K562 (cell line): ENCODE measurements at regions not wholly inside any gene's neighbourhood (a gene's known extent, or its start where the extent isn't known, plus 50 kb on each side); places are given as distances from the start of the nearest gene placed in this dataset.

ENCODE experiments used
- ATAC-seq: fragments of 200-7000 bp; cut with Tn5 transposase; 3 replicates; pipeline ENCODE4 v1.9.1; 2020; ENCODE audit warnings: moderate library complexity
- BruUV-seq: library from RNA; stranded (reverse); fragments of 400-500 nt; replicated peaks from 2 replicates; lab custom pipeline; 2021; lab: Mats Ljungman, UMichigan
- CTCF ChIA-PET: fragments of 300-600 bp; formaldehyde crosslinking; extraction: SDS; loops from one replicate; lab custom pipeline; 2021; ENCODE audit warnings: low intra/inter-chr PET ratio; lab: Yijun Ruan, JAX
- POLR2A ChIA-PET: fragments of 300-600, 350-650 bp; sonication (Branson Sonifier 250); formaldehyde crosslinking; extraction: SDS; loops from one replicate; lab custom pipeline; 2021; ENCODE audit warnings: antibody characterized with exemption, inconsistent platforms; lab: Yijun Ruan, JAX
- DNase-seq, 4 experiments: peaks; one replicate each; pipeline versions ENCODE4 v3.0.0 to v3.0.0-alpha.2; 2011 to 2018; ENCODE audit warnings: low spot score in 3 of 4, mixed read lengths in 3 of 4; ENCODE audit errors: extremely low read depth in 1 of 4
- FAIRE-seq: peaks from 2 replicates; lab custom pipeline; 2011; peaks lifted over from hg19 to GRCh38; lab: Jason Lieb, UNC
- H2AFZ ChIP-seq: 2 replicates; pipeline ENCODE4 v1.6.0; 2011; ENCODE audit warnings: low read depth, low read length, control low read depth, inconsistent platforms
- H3K27ac ChIP-seq: fragments of 200-600 bp; 3 replicates; pipeline ENCODE4 v1.8.0; 2011; ENCODE audit warnings: low read depth, mild to moderate bottlenecking, control low read depth, inconsistent platforms, low read length, moderate library complexity, mixed read lengths; ENCODE audit errors: extremely low read depth
- H3K27me3 ChIP-seq, 2 experiments: fragments of 300-600 bp in 1 of 2; 2 replicates in 1 of 2; 3 replicates in 1 of 2; pipeline versions ENCODE4 v1.6.0 to v1.8.0; 2011; ENCODE audit warnings: inconsistent platforms in 2 of 2, low read length in 2 of 2, mild to moderate bottlenecking in 1 of 2, mixed read lengths in 1 of 2, moderate library complexity in 1 of 2; ENCODE audit not compliant: control insufficient read depth in 2 of 2, insufficient read depth in 2 of 2
- H3K36me3 ChIP-seq: fragments of 300-600 bp; 3 replicates; pipeline ENCODE4 v1.8.0; 2011; ENCODE audit warnings: mild to moderate bottlenecking, low read length, inconsistent platforms; ENCODE audit not compliant: control insufficient read depth, insufficient read depth
- H3K4me1 ChIP-seq, 2 experiments: fragments of 200-600 bp in 1 of 2; replicated peaks in 1 of 2; 2 replicates in 1 of 2; 3 replicates in 1 of 2; pipeline versions ENCODE4 v1.5.1 to v1.8.0; 2011; ENCODE audit warnings: inconsistent platforms in 2 of 2, low read length in 2 of 2, mild to moderate bottlenecking in 1 of 2, mixed read lengths in 1 of 2, moderate library complexity in 1 of 2; ENCODE audit not compliant: control insufficient read depth in 2 of 2, insufficient read depth in 2 of 2
- H3K4me2 ChIP-seq: 2 replicates; pipeline ENCODE4 v1.6.1; 2011; ENCODE audit warnings: low read length, control low read depth, inconsistent platforms, mixed read lengths; ENCODE audit not compliant: insufficient read depth
- H3K4me3 ChIP-seq: fragments of 200-600 bp; sonication (generic), shearing (Covaris generic); 2 replicates; pipeline ENCODE4 v1.5.1; 2016; ENCODE audit warnings: control low read depth, inconsistent platforms
- H3K79me2 ChIP-seq: fragments of 200-600 bp; 3 replicates; pipeline ENCODE4 v1.8.0; 2011; ENCODE audit warnings: low read length, inconsistent platforms; ENCODE audit not compliant: control insufficient read depth, insufficient read depth
- H3K9ac ChIP-seq, 2 experiments: 2 replicates each; pipeline versions ENCODE4 v1.6.0 to v1.6.1; 2011; ENCODE audit warnings: low read depth in 2 of 2, low read length in 2 of 2, control low read depth in 1 of 2, inconsistent platforms in 1 of 2, mild to moderate bottlenecking in 1 of 2, mixed read lengths in 1 of 2; ENCODE audit not compliant: insufficient read depth in 1 of 2
- H3K9me1 ChIP-seq: one replicate; pipeline ENCODE4 v1.6.0; 2011; ENCODE audit warnings: inconsistent platforms, mild to moderate bottlenecking, low read length, moderate library complexity; ENCODE audit not compliant: control insufficient read depth, insufficient read depth
- H3K9me3 ChIP-seq: replicated peaks from 2 replicates; pipeline ENCODE4 v1.5.1; 2011; ENCODE audit warnings: low read depth, low read length, inconsistent platforms; ENCODE audit not compliant: control insufficient read depth, insufficient read depth
- H4K20me1 ChIP-seq: replicated peaks from 2 replicates; pipeline ENCODE4 v1.6.1; 2011; ENCODE audit warnings: low read length, inconsistent platforms, mixed read lengths; ENCODE audit not compliant: control insufficient read depth, insufficient read depth
- ETS2 ChIP-seq: IDR thresholded peaks from 2 replicates; pipeline ENCODE4 v1.6.1; 2016; ENCODE audit warnings: borderline replicate concordance, missing genetic modification characterization, mild to moderate bottlenecking, moderate library complexity, missing compliant biosample characterization; ENCODE audit not compliant: poor library complexity, severe bottlenecking
- HOMEZ ChIP-seq: fragments of 250-450 bp; sonication (Bioruptor Pico); IDR thresholded peaks from 2 replicates; pipeline ENCODE4 v1.4.0; 2020; ENCODE audit warnings: mild to moderate bottlenecking, moderate library complexity
- NFYB ChIP-seq: IDR thresholded peaks from 2 replicates; pipeline ENCODE4 v1.6.1; 2011; ENCODE audit warnings: mild to moderate bottlenecking, moderate library complexity; ENCODE audit not compliant: insufficient read length; ENCODE audit errors: extremely low read depth
- NR2C2 ChIP-seq, 2 experiments: fragments of 200-800 bp in 1 of 2; sonication (Bioruptor generic) in 1 of 2; sonication (generic) in 1 of 2; formaldehyde crosslinking in 1 of 2; IDR thresholded peaks; 2 replicates each; pipeline versions ENCODE4 v1.6.1 to v1.8.0; 2016 to 2022; ENCODE audit warnings: mild to moderate bottlenecking in 1 of 2, missing compliant biosample characterization in 1 of 2, missing genetic modification characterization in 1 of 2, missing genetic modification reagents in 1 of 2
- PHF20 ChIP-seq: fragments of 450-650 bp; IDR thresholded peaks from 2 replicates; pipeline ENCODE4 v1.6.1; 2018; ENCODE audit not compliant: partially characterized antibody
- PURB ChIP-seq: sonication (generic); formaldehyde crosslinking; IDR thresholded peaks from 2 replicates; pipeline ENCODE4 v1.9.0; 2021; ENCODE audit warnings: low read depth, mild to moderate bottlenecking, missing genetic modification reagents
- PYGO2 ChIP-seq: fragments of 450-650 bp; IDR thresholded peaks from 2 replicates; pipeline ENCODE4 v1.6.1; 2016; ENCODE audit warnings: mild to moderate bottlenecking, missing genetic modification characterization, moderate library complexity, missing compliant biosample characterization
- ZNF224 ChIP-seq: sonication (generic); formaldehyde crosslinking; IDR thresholded peaks from 2 replicates; pipeline ENCODE4 v1.8.0; 2022; ENCODE audit warnings: mild to moderate bottlenecking, missing genetic modification reagents
- ZNF764 ChIP-seq: fragments of 250-450 bp; sonication (Bioruptor Pico); IDR thresholded peaks from 2 replicates; pipeline ENCODE4 v1.4.0; 2020; ENCODE audit warnings: low read depth, mild to moderate bottlenecking, moderate library complexity
- WGBS: fragments of 100-300 bp; shearing (Covaris generic); methylation state at CpG from one replicate; pipeline ENCODE4 v1.1.6; 2016; ENCODE audit warnings: low coverage, mixed read lengths; ENCODE audit not compliant: insufficient coverage; ENCODE audit errors: missing lambda C conversion rate; 5-methylcytosine and 5-hydroxymethylcytosine counted together
- in situ Hi-C: fragments of 300-500 bp; cut with MboI; formaldehyde crosslinking; loops from 4 replicates; pipeline ENCODE4 v1.15.0; 2018; ENCODE audit warnings: inconsistent platforms, mixed read lengths
- intact Hi-C: fragments of 100-400 bp; cut with micrococcal nuclease; formaldehyde crosslinking; loops from 2 replicates; pipeline ENCODE4 v1.14.2; 2022
- TF ChIP-seq, protein P1 (sequence below): fragments of 450-650 bp; formaldehyde crosslinking; IDR thresholded peaks from 2 replicates; pipeline ENCODE4 v1.4.0; 2022; ENCODE audit warnings: missing genetic modification characterization
- TF ChIP-seq, protein P2 (sequence below): fragments of 250-450 bp; sonication (Bioruptor Pico); IDR thresholded peaks from 2 replicates; pipeline ENCODE4 v1.8.0; 2021; ENCODE audit warnings: moderate library complexity, mild to moderate bottlenecking, inconsistent platforms

DNA sequence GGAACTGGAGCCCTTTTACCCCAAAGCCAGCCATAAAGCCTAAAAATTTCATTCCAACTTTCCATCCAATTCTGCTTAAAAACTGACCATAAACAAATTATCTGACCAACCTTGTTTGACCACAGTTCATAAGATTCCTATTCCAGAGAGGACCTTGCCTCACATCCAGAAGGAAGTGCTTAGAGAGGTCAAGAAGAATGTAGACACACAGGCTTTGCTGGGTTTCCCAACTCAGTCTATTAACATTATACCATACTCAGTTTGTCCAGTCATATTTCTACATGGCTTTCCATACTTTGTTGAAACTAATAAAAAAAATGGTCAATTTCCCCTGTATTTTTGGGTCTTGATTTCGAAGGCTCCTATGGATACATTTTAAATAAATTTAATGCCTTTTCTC, 1522.5 kb downstream of the ARAP2 start:
- H3K9me1 ChIP-seq = no peaks in the 10 kb centered on the region
- no peaks in the 10 kb centered on the region for H3K79me2 ChIP-seq
- no peaks in the 10 kb centered on the region for H4K20me1 ChIP-seq
- no peaks in the 10 kb centered on the region for H3K27me3 ChIP-seq
- H3K4me2 ChIP-seq = no peak overlapping the region
- no peak for TF ChIP-seq PYGO2 (tag)
- CTCF ChIA-PET = no interaction called here
- in situ Hi-C loops = no loop called here
- no peaks in the 10 kb centered on the region for H3K36me3 ChIP-seq
- intact Hi-C loops = no loop called here
- WGBS = 0% methylated on average over 1 of the region's 1 CpG
- H3K9ac ChIP-seq = no peak overlapping the region
- ATAC-seq (no peak), FAIRE-seq (no peak), DNase-seq (no peak)
- H2AFZ ChIP-seq = no peak overlapping the region
- POLR2A ChIA-PET = no interaction called here
- no peak overlapping the region for H3K4me3 ChIP-seq
- H3K9me3 ChIP-seq = no peaks in the 10 kb centered on the region
- no TSS peak for BruUV-seq
- no peaks in the 10 kb centered on the region for H3K4me1 ChIP-seq
- H3K27ac ChIP-seq = no peak overlapping the region

- H3K79me2 ChIP-seq = no peaks in the 10 kb centered on the region
- no TSS peak for BruUV-seq
- H3K9me1 ChIP-seq = no peaks in the 10 kb centered on the region
- H3K9ac ChIP-seq = no peak overlapping the region
- no peak overlapping the region for H2AFZ ChIP-seq
- H3K36me3 ChIP-seq = no peaks in the 10 kb centered on the region
- no peak overlapping the region for H3K4me2 ChIP-seq
- no peak overlapping the region for H3K27ac ChIP-seq
- no peak overlapping the region for H3K4me3 ChIP-seq
- in situ Hi-C loops = no loop called here
- DNase-seq (no peak), ATAC-seq (no peak), FAIRE-seq (no peak)
- H3K9me3 ChIP-seq = no peaks in the 10 kb centered on the region
- POLR2A ChIA-PET = no interaction called here
- H3K27me3 ChIP-seq = no peaks in the 10 kb centered on the region
- CTCF ChIA-PET = no interaction called here
- 0% methylated on average over 1 of the region's 1 CpG for WGBS
- no peaks in the 10 kb centered on the region for H3K4me1 ChIP-seq
- intact Hi-C loops = no loop called here
- no peaks in the 10 kb centered on the region for H4K20me1 ChIP-seq
- TF ChIP-seq, protein P1, sequence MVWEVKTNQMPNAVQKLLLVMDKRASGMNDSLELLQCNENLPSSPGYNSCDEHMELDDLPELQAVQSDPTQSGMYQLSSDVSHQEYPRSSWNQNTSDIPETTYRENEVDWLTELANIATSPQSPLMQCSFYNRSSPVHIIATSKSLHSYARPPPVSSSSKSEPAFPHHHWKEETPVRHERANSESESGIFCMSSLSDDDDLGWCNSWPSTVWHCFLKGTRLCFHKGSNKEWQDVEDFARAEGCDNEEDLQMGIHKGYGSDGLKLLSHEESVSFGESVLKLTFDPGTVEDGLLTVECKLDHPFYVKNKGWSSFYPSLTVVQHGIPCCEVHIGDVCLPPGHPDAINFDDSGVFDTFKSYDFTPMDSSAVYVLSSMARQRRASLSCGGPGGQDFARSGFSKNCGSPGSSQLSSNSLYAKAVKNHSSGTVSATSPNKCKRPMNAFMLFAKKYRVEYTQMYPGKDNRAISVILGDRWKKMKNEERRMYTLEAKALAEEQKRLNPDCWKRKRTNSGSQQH = no peak
- TF ChIP-seq, protein P2, sequence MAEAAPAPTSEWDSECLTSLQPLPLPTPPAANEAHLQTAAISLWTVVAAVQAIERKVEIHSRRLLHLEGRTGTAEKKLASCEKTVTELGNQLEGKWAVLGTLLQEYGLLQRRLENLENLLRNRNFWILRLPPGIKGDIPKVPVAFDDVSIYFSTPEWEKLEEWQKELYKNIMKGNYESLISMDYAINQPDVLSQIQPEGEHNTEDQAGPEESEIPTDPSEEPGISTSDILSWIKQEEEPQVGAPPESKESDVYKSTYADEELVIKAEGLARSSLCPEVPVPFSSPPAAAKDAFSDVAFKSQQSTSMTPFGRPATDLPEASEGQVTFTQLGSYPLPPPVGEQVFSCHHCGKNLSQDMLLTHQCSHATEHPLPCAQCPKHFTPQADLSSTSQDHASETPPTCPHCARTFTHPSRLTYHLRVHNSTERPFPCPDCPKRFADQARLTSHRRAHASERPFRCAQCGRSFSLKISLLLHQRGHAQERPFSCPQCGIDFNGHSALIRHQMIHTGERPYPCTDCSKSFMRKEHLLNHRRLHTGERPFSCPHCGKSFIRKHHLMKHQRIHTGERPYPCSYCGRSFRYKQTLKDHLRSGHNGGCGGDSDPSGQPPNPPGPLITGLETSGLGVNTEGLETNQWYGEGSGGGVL (CRISPR knock-in tag) = no peak
- TF ChIP-seq ZNF224 (CRISPR knock-in tag) (no peak), NR2C2 (CRISPR knock-in tag; IDR thresholded peaks at IDR 0.05) (no peak), NR2C2 (tag; IDR thresholded peaks at IDR 0.05) (no peak), NFYB (no peak), ZNF764 (CRISPR knock-in tag) (no peak), HOMEZ (CRISPR knock-in tag) (no peak), ETS2 (tag) (no peak), PHF20 (no peak), PURB (CRISPR knock-in tag) (no peak)
These were observed 1520.7 kb downstream of the ARAP2 start for GRCh38 chr4:34723605-34724004.
